ENCODE measurements at regions not wholly inside any gene's neighbourhood (a gene's known extent, or its start where the extent isn't known, plus 50 kb on each side); places are given as distances from the start of the nearest gene placed in this dataset.
A peak's percentile ranks its signal among the peaks of the same experiment; 100 is the strongest.

- Mint-ChIP-seq H3K36me3 (ENCODE audit: low read depth) (no peaks in the 10 kb centered on the region), H3K27ac (ENCODE audit: unreplicated experiment) (peak overlapping the region; percentile 75), H3K4me3 (ENCODE audit: unreplicated experiment) (no peak overlapping the region), H3K9me3 (ENCODE audit: low read depth) (no peaks in the 10 kb centered on the region), H3K4me1 (ENCODE audit: low read depth) (peaks cover 18% of the 10 kb centered on the region), H3K27me3 (ENCODE audit: low read depth) (no peaks in the 10 kb centered on the region)
- no peak for TF ChIP-seq CTCF (IDR thresholded peaks at IDR 0.05)
- DNase-seq (ENCODE audit: low spot score): no peak
Measured at GRCh38 chr14:22419620-22420019, 169.4 kb downstream of the DAD1 start.

- H3K9me3 Mint-ChIP-seq (ENCODE audit: low read depth): no peaks in the 10 kb centered on the region
- no peaks in the 10 kb centered on the region for H3K27me3 Mint-ChIP-seq (ENCODE audit: low read depth)
- no peak for TF ChIP-seq CTCF (IDR thresholded peaks at IDR 0.05)
- H3K4me3 Mint-ChIP-seq (ENCODE audit: unreplicated experiment): no peak overlapping the region
- peaks cover 20% of the 10 kb centered on the region for H3K4me1 Mint-ChIP-seq (ENCODE audit: low read depth)
- no peaks in the 10 kb centered on the region for H3K36me3 Mint-ChIP-seq (ENCODE audit: low read depth)
- no peak overlapping the region for H3K27ac Mint-ChIP-seq (ENCODE audit: unreplicated experiment)
- no peak for DNase-seq (ENCODE audit: low spot score)
Measured at GRCh38 chr14:22418631-22419030, 170.4 kb downstream of the DAD1 start.

GRCh38 chr14:22417914-22418313, 171.1 kb downstream of the DAD1 start:
- no peaks in the 10 kb centered on the region for H3K36me3 Mint-ChIP-seq (ENCODE audit: low read depth)
- H3K4me3 Mint-ChIP-seq (ENCODE audit: unreplicated experiment): no peak overlapping the region
- H3K27me3 Mint-ChIP-seq (ENCODE audit: low read depth): no peaks in the 10 kb centered on the region
- TF ChIP-seq CTCF (IDR thresholded peaks at IDR 0.05): no peak
- no peak overlapping the region for H3K27ac Mint-ChIP-seq (ENCODE audit: unreplicated experiment)
- H3K4me1 Mint-ChIP-seq (ENCODE audit: low read depth): peaks cover 27% of the 10 kb centered on the region
- no peaks in the 10 kb centered on the region for H3K9me3 Mint-ChIP-seq (ENCODE audit: low read depth)
- DNase-seq (ENCODE audit: low spot score): no peak

GRCh38 chr14:22416193-22416592, 172.8 kb downstream of the DAD1 start:
- no peak for DNase-seq (ENCODE audit: low spot score)
- H3K27me3 Mint-ChIP-seq (ENCODE audit: low read depth): no peaks in the 10 kb centered on the region
- no peak overlapping the region for H3K4me3 Mint-ChIP-seq (ENCODE audit: unreplicated experiment)
- H3K27ac Mint-ChIP-seq (ENCODE audit: unreplicated experiment): no peak overlapping the region
- H3K4me1 Mint-ChIP-seq (ENCODE audit: low read depth): peaks cover 36% of the 10 kb centered on the region
- TF ChIP-seq CTCF (IDR thresholded peaks at IDR 0.05): no peak
- H3K36me3 Mint-ChIP-seq (ENCODE audit: low read depth): no peaks in the 10 kb centered on the region
- no peaks in the 10 kb centered on the region for H3K9me3 Mint-ChIP-seq (ENCODE audit: low read depth)

- no peaks in the 10 kb centered on the region for H3K27me3 Mint-ChIP-seq (ENCODE audit: low read depth)
- H3K9me3 Mint-ChIP-seq (ENCODE audit: low read depth): no peaks in the 10 kb centered on the region
- no peak for DNase-seq (ENCODE audit: low spot score)
- no peak for TF ChIP-seq CTCF (IDR thresholded peaks at IDR 0.05)
- H3K4me3 Mint-ChIP-seq (ENCODE audit: unreplicated experiment): no peak overlapping the region
- H3K27ac Mint-ChIP-seq (ENCODE audit: unreplicated experiment): no peak overlapping the region
- H3K4me1 Mint-ChIP-seq (ENCODE audit: low read depth): peaks cover 38% of the 10 kb centered on the region
- no peaks in the 10 kb centered on the region for H3K36me3 Mint-ChIP-seq (ENCODE audit: low read depth)
Measured at GRCh38 chr14:22415605-22415959, 173.4 kb downstream of the DAD1 start.
